ENCODE measurements at regions not wholly inside any gene's neighbourhood (a gene's known extent, or its start where the extent isn't known, plus 50 kb on each side); places are given as distances from the start of the nearest gene placed in this dataset.

DNA sequence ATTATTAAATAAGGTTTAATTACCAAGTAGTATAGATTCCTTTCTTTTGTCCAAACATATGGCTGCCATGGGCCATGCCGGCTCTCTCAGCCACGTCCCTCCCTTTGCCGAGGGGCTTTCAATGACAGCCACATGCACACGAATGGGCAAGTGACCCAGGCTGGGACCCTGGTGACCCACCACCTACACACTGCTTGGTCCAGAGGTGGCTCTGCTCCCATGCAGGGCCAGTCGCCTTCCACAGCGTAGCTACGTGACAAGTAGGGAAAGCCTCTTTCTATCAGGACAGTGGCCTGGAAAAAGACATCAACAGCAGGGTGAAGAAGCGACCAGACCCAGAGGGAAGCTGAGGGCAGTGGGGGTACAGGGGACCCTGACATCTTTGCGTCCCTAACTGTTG lies 152.8 kb upstream of the CST7 start:
- DNase-seq (ENCODE audit: low read depth, low spot score), result no peak

DNA sequence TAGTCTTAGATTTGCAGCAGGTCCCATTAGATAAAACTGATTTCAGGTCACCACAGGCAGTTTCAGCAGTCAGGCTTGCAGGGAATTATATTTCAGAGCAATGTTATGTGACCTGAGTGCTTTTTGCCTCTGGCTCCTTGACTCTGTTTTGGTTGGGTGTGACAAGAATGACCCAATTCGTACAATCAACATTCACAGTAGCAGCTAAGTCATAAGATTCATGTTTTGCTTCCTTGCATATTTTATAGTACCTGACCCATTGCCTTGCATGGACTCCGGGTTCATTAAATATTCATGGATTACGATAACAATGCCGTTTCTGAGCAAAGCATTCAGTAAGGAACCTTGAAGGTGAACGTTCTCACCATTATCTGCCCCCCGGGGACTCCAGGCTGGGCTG lies 152.0 kb upstream of the CST7 start:
- no peak for DNase-seq (ENCODE audit: low read depth, low spot score)

DNA sequence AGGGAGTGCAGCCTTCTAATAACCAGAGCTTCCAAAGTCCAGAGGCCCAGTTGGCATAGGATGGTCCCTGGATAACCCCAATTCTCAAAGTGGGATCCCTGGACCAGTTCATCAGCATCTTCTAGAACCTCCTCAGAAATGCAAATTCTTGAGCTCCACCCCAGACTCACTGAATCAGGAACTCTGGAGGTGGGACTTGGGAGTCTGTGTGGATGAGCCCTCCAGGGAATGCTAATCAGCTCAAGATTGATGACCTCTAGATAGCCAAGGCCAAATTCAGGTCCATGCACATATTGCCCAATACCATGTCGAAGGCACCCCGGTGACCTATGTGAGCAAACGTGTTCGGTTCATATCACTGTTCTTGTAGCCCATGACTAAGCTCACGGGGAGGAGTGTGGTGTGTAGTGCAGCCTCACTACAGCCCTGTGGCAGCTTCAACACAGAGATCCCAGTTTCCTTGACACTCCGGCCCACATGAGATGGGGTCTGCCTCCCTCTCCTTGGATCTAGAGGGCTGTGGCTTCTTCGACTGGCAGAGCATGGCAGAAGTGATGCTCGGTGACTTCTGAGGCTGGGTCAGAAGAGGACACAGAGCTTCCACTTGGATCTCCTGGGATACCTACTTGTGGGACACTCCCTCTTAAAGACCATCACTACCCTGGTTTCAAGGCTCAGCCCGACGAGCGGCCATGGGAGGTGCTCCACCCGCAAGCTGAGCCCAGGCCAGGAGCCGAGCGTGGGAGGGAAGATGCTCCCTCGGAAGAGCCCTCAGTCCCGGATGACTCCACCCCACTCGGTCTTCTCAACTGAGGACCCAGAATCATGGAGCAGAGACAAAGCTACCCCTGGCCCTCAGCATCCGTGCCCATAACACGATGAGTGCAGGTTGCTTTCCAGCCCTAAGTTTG lies 151.1 kb upstream of the CST7 start:
- DNase-seq (ENCODE audit: low read depth, low spot score), result no peak

DNA sequence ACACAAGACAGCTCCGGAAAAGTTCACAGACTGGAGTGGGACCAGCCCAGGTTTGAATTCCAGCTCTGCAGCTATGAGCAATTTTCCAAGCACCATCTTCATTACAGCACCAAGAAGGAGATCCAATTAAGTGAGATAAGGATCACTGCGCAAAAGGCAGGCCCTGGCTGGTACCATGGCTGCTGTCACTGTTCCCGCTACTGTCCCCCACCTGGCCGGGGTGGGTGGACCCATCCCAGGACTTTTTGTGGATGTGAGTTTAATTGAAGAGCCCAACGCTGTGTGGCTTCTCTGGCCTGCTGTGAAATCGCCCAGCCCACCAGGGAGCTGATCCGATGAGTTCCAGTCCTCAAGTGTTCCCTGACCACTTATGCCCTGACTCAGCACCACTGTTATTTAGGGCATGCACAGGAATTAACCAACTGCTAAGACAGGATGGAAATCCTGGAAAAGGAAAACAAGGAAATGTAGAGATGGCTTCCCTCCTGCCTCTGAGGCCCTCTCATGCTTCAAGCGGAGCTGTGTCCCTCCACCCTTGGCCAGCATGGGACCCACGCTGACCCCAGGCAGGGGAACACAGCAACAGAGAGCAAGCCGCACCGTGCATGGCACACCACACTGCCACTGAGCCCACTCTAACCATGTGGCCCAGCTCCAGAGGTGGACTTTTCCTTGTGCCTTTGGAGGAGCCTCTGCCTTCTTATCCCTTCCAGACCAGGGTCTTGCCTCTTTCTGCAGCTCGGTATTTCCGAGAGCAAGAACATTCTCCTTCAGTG lies 150.0 kb upstream of the CST7 start:
- peak; percentile 77 for DNase-seq (ENCODE audit: low read depth, low spot score)

DNA sequence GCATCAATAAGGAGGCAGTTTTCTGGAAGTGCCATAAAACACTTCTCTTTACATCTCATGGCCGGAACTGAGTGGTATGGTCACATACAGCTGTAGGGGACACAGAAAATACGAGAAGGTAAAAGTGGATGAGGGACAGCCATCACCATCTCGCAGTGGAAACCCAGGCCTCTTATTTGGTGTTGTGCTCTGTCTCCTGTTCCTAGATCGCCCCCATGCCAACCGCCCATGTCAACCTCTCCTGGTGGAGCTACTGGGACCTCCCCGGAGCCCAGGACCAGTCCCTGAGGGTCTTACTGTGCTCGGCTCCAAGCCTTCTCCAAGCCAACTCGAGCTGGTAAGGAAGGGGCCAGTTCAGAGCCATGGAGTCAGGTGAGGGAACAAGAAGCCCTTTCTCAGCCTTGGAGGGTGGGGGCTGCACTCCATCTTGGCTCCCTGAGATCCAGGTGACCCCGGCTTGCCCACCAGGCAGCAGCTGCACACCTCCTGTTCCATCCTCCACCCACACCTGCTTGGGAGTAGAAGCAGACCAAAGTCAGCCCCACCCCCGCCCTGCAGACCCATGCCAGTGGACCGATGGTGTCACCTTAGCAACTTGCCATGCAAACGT lies 149.0 kb upstream of the CST7 start:
- DNase-seq (ENCODE audit: low read depth, low spot score), result no peak

DNA sequence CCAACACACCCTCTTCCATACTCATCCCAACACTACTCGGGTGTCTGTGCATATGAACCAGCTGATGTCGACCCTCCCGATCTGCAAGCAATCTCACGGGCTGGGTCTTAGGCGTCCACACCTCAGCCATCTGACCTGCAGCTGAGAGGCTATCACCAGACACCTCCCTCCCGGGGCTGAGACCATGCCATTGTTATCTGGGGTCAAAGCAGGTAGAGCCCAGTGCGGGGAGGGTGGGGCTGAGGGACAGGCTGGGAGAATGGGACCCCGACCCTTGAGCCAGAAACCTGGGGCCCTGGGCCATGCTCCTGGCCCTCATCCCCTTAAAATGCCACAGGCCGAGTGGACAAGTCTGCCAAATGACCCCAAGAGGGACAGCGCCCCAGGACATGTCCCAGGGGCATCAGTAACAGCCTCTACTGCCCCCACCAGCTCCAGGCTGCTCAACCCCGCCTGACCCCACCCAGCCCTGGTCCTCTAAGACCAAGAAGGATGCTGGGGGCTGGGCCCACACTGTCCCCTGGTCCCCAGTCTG lies 146.7 kb upstream of the CST7 start:
- no peak for DNase-seq (ENCODE audit: low read depth, low spot score)

DNA sequence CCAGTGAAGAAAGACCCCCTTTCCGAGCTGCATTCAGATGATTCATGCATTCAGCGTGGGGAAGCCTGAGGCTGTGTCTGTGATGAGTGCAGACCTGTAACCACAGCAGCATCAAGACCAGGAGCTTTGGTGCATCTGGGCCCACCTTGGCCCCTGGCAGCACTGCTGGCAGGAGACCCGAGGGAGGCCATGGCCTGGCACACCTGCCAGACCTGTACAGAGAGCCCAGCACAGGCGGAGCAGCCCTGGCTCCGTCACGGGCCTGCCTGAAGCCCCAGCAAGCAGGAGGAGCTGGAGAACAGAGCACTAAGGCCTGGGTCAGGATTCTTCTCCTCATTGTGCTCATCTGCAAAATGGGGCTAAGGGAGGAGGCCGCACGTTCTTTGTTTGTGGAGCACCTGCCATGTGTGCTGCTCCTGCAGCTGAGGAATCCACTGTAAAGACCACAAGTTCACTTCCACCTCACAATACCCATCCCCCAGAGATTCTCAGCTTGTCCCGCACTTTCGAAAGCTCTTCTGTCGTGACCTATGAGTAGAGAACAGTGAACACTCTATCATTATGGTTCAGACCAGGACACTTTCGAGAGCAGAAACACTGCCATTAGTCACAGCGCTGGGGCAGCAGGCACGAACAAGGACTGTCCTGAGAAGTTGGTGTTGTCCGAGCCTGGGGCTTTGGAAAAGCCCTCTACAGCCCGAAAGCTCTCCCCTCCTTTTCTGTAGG lies 144.4 kb upstream of the CST7 start:
- no peak for DNase-seq (ENCODE audit: low read depth, low spot score)

DNA sequence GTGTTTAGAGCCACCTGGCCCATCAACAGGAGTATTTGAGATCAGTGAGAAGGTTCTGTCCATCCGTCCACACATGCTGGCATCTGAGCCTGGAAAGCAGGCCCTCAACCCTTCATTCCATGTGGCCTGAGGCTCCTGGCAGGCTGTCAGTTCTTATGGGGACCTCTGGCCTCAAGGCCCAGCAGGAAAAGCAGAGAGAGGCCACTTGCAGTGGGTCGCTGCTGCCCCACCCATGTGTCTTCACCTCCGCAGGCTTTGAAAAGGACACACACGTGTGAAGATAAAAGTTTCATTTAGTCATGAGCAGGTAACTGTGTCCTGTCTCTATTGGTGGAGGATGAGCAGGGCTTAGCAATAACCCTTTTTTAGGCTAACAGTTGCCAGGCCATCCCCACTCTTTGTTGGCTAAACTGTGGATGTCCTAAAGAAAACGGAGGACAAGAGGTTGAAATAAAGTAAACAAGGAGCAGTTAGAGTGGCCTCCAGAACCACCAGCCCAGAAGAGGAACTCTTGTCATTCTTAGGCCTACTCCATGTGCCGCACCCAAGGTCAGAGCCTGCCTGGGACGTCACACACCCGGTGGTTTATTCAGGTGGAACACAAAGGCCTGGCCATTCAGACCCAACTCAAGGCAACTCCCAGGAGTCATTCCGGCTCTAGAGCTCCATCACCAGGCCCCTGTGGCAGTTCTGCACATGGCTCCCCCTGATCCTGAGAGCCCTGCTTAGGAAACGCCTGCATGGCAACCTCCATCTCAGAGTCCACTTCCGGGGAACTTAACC lies 143.4 kb upstream of the CST7 start:
- DNase-seq (ENCODE audit: low read depth, low spot score), result no peak

DNA sequence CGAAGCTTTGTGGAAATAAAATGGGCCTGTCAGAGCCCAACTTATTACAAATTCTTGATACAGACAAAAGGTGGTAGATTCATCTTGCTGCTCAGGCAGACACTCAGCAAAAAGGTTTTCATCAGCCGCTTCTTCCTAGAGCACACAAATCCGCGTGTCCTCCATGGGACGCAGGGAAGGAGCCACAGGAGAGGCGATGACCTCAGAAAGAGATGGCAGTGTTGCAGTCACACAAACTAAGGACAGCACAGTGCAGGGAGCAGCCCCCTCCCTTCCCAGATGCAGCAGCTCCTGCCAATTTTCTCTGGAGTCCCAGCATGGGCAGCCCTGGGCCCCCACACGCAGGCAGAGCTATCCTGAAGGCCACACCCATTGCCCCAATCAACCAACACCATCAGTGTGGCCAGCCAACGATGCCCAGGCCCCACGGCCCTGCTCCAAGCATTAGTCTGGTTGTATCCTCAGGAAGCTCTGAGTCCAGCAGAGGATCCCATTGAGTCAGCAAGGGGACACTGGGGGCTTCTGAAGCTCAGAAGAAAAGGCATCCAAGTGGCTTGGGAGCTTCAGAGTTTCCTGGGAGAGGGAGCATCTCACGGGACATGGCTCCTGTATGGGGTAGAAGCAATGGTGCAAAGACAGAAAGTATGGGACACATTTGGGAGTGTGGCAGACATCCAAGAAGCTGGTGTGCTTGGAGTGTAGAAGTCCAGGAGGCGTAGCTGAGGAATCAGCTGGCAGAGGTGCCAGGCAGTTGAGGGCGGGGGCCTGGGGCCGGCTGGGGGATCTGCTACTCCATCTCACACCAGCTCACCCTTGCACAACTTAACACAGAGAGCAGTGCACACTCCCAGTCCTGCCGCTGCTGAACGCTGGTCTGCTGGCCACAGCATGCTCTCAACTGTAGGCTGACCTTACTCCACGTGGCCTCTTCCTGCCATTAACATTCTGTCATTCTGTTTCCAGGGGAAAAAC lies 142.1 kb upstream of the CST7 start:
- DNase-seq (ENCODE audit: low read depth, low spot score), result no peak

DNA sequence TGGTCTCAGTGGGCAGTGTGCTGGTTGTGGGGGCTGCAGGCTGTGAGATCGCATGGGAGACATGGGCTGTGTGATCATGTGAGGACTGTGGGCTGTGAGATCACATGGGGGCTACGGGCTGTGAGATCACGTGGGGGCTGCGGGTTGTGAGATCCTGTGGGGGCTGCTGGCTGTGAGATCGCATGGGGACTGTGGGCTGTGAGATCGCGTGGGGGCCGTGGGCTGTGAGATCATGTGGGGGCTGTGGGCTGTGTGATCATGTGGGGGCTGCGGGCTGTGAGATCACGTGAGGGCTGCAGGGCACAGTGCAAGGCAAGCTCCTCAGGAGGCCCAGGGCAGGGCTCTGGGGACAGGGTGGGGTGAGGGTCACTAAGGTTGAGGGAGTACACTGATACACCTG lies 140.5 kb upstream of the CST7 start:
- no peak for DNase-seq (ENCODE audit: low read depth, low spot score)

DNA sequence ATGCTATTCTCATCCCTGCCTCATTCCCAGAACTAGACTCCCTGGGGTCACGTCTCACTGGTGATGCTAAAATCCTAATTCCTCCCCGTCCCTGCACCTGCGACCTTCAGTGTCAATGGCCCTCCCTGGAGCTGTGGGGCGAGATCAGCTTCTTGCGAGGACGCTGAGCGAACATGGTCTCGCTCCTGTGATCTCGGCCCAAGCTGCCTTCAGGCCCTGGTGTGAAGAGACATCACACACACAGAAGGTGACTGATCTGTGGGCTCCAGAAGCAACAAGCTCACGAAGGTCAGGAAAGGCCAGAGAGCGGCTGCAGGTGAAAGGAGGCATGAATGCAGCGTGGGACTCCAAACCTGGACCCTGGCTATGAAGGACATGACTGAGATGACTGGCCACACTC lies 139.5 kb upstream of the CST7 start:
- no peak for DNase-seq (ENCODE audit: low read depth, low spot score)

DNA sequence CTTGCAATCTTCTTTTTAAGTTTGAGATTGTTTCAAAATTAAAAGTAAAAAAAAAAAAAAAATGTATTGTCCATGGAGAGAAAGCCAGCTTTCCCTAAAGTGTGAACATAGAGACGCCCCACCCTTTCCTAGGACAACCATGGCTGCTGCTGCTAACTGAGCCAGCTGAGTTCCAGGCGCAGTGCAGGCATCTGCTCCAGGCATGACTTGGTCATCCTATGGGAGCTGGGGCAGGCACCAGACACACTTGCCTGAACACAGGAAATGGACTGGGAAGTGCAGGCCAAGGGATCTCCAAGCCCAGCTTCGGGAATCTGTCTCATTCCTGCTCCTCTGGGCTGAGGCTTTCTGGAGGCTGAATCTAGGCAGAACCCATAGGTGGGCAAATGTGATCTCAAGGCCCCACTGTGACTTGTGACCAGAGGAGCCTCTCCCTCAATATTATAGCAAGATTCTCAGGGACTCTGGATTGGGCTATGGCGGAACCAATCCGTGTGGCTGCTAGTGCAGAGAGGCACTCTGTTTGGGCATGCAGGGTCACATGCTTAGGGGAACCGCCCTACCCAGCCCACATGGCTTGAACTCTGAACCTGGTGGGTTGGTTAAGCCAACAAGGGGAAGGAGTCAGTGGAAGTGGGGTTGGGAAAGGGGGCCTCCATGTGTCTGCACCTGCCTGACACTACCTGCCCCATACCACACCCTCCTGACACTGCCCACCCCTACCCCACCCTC lies 138.2 kb upstream of the CST7 start:
- DNase-seq (ENCODE audit: low read depth, low spot score), result no peak

DNA sequence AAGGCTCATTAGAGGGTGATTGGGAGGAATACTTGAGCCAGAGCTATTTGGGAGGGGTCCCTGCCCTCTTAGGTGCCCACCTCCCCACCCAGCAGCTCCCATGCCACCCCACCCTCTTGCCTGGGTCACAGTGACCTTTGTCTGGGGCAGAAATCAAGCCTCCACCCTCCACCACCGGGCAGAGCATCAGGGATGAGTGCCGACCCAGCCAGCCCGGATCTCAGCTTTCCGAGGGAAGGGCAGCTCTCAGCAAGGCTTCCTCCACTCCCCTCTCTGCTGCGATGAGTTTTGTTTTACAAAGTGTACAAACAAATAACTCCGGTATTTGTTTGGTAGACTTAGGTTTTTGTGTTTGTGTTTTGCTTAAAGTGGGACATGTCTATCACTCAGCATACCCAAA lies 136.7 kb upstream of the CST7 start:
- no peak for DNase-seq (ENCODE audit: low read depth, low spot score)

DNA sequence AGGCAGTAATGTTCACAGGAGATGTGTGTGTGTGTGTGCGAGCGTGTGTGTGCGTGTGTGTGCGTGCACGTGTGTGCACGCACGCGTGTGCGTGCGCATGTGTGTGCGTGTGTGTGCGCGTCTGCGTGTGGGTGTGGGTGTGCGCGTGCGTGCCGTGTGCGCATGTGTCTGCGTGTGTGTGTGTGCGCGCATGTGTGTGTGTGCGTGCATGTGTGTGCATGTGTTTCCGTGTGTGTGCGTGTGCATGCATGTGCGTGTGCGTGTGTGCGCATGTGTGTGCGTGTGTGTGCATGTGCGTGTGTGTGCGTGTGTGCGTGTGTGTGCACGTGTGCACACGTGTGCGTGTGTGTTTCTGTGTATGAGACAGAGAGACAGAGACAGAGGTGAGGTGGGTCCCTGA lies 136.0 kb upstream of the CST7 start:
- no peak for DNase-seq (ENCODE audit: low read depth, low spot score)

DNA sequence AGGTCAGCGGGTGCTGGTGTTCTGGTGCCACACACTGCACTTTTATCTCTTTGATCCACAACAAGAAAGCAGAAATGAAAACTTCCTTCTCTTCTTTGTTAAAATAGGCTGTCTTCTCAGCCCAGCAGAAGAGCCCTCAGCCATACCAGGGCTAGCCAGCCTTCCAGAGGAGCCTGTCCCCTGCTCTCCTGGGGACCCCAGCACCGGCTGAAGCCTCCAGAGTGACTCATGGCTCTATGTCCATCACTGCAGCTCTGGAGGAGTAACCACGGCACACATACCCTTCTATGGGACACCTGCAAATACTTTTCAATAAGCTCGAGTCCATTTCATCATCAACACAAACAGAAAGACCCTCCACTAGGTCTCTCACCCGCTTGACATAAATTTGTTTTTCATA lies 135.6 kb upstream of the CST7 start:
- no peak for DNase-seq (ENCODE audit: low read depth, low spot score)

DNA sequence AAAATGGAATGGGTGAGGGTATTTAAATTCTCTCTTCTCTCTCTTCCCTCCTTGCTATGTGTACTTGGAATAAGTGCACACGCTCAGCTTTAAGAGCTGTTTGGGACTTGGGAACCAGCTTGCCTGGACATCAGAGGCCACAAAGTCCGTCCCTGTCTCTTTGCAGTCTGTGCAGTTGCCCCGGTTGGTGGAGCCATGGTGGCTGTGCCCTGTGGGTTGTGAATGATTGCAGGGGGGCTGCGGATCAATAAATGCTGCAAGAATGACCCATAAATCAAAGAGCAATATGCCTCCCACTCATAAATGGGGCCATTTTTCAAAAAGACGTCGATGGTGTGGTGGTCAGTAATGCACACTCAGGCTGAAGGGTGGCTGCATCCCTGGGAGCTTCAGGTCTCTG lies 135.1 kb upstream of the CST7 start:
- DNase-seq (ENCODE audit: low read depth, low spot score), result no peak

DNA sequence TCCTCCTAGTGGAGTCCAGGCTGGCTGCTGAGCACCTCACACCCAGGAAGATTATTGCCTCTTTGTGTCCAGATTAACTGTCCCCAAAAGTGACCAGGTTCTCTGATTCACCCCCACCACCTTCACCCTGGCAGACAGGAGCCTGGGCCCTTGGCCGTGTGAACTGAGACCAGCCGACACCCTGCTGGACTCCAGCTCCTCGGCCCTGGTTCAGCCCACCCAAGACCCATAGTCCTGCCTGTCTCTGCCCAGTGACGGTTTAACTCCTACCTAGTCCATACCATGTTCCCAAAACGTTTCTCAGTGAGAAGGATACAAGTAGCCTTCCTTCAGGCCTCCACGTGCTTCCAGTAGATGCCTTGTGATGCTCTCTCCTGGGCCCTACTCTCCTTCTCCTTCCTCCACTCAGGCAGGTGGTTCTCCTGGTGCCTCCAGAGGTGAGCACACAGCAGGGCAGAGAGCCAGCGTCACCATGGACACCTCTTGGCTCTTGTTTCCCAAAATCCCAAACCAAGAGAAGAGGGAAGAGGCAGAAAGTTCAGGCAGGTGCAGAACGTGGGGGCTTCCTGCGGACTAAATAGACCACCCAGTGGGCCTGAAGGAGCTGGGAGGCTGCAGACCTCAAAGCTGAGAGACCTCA lies 134.4 kb upstream of the CST7 start:
- no peak for DNase-seq (ENCODE audit: low read depth, low spot score)

DNA sequence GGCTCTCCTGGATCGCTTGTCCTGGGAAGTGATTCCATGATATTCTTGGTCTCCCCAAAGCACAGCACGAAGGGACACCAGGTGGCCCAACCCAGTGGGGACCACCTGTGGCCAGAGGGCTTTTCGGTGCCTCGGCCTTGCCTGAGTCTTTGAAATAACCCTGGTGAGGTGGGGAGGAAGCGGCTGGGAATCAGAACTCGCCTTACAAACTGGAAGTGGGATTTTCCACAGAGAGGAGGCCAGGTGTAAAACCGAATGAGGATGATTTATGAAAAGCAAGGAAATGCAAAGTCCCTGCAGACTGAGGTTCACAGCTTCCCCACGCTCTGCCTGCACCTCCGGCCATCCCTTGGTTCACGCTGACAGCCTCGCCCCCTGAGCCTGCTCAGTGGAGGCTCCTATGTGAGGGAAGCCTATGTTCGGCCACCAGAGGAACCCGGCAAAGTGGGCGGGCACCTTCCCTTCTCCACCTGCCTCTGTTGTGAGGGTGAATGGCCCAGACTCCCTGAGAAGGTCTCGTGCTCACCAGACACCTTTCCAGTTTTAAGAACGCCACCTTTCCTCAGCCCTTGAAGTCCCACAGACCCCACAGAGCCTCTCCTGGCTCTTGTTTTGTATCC lies 133.8 kb upstream of the CST7 start:
- DNase-seq (ENCODE audit: low read depth, low spot score), result no peak

Measured in astrocyte of the hippocampus (primary cell).